NCI-H524 treated with DMSO at 0.1 percent for 48 hours (cell line): ENCODE measurements at regions not wholly inside any gene's neighbourhood (a gene's known extent, or its start where the extent isn't known, plus 50 kb on each side); places are given as distances from the start of the nearest gene placed in this dataset.
"Not testable (repeated sequence)": the region's sequence is repeated elsewhere in the genome, so short reads cannot be mapped to it uniquely, and the experiment has no call there.

ENCODE experiments used
- DNase-seq: peaks from one replicate; lab custom pipeline; 2025; lab: John Stamatoyannopoulos, UW

- no peak for DNase-seq
These were observed 72.5 kb upstream of the MORC3 start for GRCh38 chr21:36247316-36248010.

DNA sequence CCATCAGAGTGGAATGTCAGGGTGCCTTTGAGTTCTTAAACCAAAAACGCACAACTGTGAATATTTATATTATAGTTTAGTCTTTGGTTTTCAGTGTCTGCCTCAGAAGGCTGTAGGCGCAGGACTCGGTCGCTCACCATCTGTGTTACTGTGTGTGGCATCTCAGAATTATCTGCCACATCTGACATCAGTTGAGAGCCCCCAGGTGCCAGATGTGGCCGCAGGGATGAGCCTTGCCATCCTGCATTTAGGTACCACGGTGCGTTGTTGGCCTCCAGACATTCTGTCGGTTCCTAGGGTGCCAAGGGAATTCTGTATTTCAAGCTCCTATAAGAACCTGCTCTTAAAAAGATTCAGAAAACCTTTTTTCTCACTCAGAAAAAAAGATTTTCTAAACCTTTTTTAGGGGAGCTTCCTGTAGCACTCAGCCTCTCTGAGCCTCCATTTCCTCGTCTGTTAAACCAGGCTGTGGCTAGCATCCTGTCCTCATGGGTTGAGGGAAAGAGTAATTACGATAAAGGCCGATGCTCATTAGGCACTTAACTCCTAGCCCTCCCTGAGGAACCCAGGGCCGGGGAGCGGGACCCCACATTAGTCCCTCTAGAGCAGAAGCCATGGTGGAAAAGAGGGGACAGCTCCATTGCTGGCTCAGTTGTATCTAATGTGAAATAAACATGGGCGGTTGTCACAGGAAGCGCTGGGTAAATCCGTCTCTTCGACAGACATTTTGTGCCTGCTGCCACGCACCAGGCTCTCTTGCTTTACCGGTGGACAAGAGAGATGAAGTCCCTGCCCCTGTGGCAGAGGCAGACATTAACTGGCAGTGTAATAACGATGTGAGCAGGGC is 70.2 kb upstream of the MORC3 start:
- DNase-seq, result no peak

DNA sequence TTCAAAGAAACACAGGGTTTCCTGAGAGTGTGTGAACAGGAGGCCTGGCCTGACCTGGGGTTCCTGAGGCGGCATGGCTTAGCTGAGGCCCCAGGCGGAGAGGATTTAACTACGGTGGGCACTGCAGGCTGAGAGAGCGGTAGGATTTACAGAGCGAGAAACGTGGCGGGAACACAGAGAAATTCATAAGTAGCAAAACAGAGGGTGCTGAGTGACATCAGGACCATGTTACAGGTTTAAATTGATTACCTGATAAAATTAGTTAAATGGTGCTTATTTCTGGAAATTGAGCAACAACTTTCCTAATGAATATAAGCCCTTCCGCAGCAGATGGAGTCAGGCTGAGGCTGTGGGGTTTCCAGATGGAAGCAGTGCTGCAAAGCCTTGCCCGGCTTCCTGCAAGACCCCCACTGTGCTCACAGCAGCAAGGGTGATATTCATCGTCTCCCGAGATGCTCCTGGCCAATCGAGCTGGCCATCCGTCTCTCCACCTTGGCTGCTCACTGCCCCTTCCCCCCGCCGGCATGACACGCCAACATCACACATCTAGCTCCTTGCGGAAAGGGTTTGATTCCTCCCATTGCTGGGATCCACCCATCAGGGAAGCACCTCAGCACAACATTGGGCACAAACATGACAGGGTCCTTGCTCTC is 69.4 kb upstream of the MORC3 start:
- peak; percentile 59 for DNase-seq

DNA sequence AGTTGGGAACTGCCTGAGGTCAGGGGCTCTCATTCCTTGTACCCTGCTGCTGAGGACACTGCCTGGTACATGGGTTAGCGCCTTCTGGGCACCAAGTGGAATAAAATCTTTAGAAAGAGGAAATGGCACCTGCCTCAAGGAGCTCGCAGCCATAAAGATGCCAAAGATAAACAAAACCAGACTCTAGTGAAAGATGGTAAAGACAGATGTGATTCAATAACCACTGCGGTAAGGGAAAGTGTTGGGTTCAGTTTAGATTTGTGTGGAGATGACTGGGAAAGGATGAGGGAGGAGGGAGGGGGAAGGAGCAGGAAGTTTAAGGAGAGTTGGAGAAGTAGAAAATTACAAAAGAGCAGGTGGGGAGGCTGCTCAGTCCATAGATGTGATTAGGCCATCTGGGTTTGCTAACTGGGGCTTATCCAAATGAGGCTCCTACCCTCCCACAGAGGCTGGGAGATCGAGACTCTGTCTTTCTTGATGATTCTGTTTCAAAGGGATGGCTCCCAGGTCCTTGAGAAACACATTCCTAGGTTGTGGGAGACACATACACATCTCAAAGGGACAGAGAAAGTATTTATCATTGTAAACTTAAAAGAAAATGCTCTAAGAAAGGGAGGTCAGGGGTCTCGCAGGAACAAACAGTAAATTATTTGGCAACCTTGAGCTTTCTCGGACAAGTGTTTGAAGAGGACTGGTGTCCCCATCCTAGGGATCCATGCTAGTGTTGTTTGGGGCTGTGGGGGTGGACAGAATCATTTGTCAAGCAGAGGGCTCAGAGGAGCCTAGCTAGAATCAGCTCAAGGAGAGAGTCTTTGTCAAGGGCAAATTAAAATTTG is 65.7 kb upstream of the MORC3 start:
- no peak for DNase-seq

DNA sequence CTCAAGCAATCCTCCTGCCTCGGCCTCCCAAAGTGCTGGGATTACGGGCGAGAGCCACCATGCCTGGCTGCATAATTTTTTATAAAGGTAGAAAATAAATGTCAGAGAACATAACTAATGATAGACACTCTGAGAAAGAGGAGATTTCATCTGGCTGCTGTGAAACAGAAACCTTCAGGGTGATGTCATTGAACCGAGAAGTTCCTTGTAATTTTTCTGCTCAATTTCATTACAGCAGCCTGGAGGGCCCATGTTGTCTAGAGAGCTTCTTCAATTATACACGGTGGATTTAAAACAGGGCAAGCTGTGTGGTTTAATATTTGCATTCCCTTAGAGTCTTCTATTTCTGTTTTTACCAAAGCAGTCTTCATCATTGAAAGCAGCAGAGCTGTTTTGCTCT is 64.3 kb upstream of the MORC3 start:
- no peak for DNase-seq

DNA sequence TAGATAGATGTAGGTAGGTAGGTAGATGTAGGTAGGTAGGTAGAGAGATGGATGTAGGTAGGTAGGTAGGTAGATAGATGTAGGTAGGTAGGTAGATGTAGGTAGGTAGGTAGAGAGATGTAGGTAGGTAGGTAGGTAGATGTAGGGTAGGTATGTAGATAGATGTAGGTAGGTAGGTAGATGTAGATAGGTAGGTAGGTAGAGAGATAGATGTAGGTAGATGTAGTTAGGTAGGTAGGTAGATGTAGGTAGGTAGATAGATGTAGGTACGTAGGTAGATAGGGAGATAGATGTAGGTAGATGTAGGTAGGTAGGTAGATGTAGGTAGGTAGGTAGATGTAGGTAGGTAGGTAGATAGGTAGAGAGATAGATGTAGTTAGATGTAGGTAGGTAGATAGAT is 62.3 kb upstream of the MORC3 start:
- DNase-seq, result no peak

DNA sequence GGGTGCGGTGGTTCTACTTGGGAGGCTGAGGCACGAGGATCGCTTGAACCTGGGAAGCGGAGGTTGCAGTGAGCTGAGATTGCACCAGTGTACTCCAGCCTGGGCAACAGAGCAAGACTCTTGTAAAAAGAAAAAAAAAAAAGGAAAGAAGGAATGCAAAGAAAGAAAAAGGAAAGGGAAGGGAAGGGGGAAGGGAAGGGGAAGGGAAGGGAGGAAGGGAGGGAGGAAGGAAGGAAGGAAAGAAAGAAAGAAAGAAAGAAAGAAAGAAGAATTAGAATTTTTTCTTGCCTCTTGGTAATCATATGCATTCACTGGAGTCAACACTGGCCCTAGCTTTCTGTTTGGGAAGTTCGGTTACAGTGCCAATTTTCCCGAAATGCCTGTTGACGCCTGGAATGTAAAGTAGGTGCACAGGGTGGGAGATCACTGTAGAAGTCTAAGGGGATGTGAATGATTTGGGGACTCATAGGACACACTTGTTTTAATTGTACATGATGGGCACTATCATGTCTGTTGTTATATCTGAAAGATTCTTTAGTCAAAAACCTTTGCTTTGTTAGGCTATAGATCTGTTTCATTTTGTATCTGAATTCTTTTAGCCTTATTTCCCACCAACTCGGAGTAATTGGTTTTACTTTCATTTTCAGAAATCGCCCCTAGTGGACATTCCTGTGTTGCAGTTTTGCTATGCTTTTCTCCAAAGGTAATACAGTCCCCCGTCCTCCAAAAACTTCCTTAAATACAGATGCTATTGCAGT is 59.8 kb upstream of the MORC3 start:
- DNase-seq, result peak; percentile 28

GRCh38 chr21:36260802-36261201 is 59.2 kb upstream of the MORC3 start:
- no peak for DNase-seq

GRCh38 chr21:36261459-36261858 is 58.5 kb upstream of the MORC3 start:
- DNase-seq, result no peak

GRCh38 chr21:36263797-36264196 is 56.2 kb upstream of the MORC3 start:
- DNase-seq, result no peak

DNA sequence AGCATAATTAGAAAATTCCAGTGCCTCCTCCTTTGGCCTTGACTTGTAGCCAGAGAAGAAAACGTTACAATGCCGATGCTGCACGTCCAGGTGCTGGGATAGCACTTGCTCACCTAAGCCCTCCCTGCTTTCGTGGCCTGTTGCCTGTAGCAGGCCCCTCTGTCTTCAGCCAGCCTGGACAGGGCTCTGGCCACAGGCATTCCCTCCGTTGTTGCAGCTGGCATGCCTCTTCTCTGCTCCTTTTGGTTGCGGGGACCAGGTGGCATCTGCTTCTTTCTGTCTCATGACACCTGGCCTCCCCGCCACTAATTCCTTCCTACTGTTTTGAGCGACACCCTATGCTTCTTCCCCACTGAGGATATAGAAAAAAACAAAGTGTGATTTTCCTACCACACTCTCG is 54.6 kb upstream of the MORC3 start:
- peak; percentile 48 for DNase-seq

DNA sequence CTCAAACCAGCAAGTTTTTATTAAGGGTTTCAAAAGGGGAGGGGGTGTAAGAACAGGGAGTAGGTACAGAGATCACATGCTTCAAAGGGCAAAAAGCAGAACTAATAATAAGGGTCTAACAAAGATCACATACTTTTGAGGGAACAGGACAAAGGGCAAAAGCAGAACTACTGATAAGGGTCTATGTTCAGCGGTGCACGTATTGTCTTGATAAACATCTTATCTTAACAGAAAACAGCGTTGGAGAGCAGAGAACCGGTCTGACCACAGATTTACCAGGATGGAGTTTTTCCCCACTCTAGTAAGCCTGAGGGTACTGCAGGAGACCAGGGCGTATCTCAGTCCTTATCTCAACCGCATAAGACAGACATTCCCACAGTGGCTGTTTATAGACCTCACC is 52.2 kb upstream of the MORC3 start:
- not testable (repeated sequence) for DNase-seq

DNA sequence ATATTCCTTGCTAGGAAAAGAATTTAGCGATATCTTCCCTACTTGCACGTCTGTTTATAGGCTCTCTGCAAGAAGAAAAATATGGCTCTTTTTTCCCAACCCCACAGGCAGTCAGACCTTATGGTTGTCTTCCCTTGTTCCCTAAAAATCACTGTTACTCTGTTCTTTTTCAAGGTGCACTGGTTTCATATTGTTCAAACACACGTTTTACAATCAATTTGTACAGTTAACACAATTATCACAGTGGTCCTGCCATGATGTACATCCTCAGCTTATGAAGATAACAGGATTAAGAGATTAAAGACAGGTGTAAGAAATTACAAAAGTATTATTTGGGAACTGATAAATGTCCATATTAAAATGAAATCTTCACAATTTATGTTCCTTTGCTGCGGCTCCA is 51.7 kb upstream of the MORC3 start:
- not testable (repeated sequence) for DNase-seq
